Osteoblast (primary cell): ENCODE measurements at regions not wholly inside any gene's neighbourhood (a gene's known extent, or its start where the extent isn't known, plus 50 kb on each side); places are given as distances from the start of the nearest gene placed in this dataset.

ENCODE experiments used
- DNase-seq: peaks from one replicate; pipeline ENCODE4 v3.0.0; 2011; ENCODE audit warnings: low spot score, mixed read lengths; ENCODE audit not compliant: insufficient read length; ENCODE audit errors: missing footprints
- H2AFZ ChIP-seq: 2 replicates; pipeline ENCODE4 v1.6.0; 2011; ENCODE audit warnings: mild to moderate bottlenecking, low read length
- H3K27ac ChIP-seq: 2 replicates; pipeline ENCODE4 v1.5.1; 2011; ENCODE audit warnings: mild to moderate bottlenecking, low read depth, low read length, moderate library complexity
- H3K27me3 ChIP-seq: 2 replicates; pipeline ENCODE4 v1.6.0; 2012; ENCODE audit warnings: mild to moderate bottlenecking, control low read depth, inconsistent platforms, low read length, moderate library complexity; ENCODE audit not compliant: insufficient read depth
- H3K36me3 ChIP-seq: 2 replicates; pipeline ENCODE4 v1.5.1; 2011; ENCODE audit warnings: mild to moderate bottlenecking, low read length, control low read depth, moderate library complexity; ENCODE audit not compliant: insufficient read depth
- H3K4me1 ChIP-seq: 2 replicates; pipeline ENCODE4 v1.5.1; 2011; ENCODE audit warnings: mild to moderate bottlenecking, low read length, control low read depth, moderate library complexity; ENCODE audit not compliant: insufficient read depth
- H3K4me2 ChIP-seq: 2 replicates; pipeline ENCODE4 v1.6.0; 2011; ENCODE audit warnings: mild to moderate bottlenecking, low read length; ENCODE audit not compliant: insufficient read depth
- H3K4me3 ChIP-seq: fragments of 200-600 bp; sonication (generic); 3 replicates; pipeline ENCODE4 v1.5.1; 2012; ENCODE audit warnings: mild to moderate bottlenecking, low read length, inconsistent platforms; ENCODE audit not compliant: insufficient read depth
- H3K79me2 ChIP-seq: 2 replicates; pipeline ENCODE4 v1.6.0; 2012; ENCODE audit warnings: mild to moderate bottlenecking, low read length, control low read depth, inconsistent platforms; ENCODE audit not compliant: insufficient read depth
- H3K9me3 ChIP-seq: 2 replicates; pipeline ENCODE4 v1.5.1; 2011; ENCODE audit warnings: low read depth, low read length, control low read depth
- H4K20me1 ChIP-seq: 2 replicates; pipeline ENCODE4 v1.6.0; 2012; ENCODE audit warnings: mild to moderate bottlenecking, low read length, control low read depth; ENCODE audit not compliant: insufficient read depth
- CTCF ChIP-seq: IDR thresholded peaks from 2 replicates; pipeline ENCODE4 v1.5.1; 2011; ENCODE audit warnings: mild to moderate bottlenecking, low read depth, low read length, moderate library complexity; ENCODE audit errors: extremely low read depth

GRCh38 chr22:47374901-47375575 lies 612.6 kb downstream of the TBC1D22A start:
- Histone ChIP-seq H3K36me3 (no peaks in the 10 kb centered on the region), H3K4me1 (no peaks in the 10 kb centered on the region), H3K27me3 (no peaks in the 10 kb centered on the region), H3K4me2 (no peak overlapping the region), H3K27ac (no peak overlapping the region), H3K79me2 (no peaks in the 10 kb centered on the region), H2AFZ (no peak overlapping the region), H3K9me3 (no peaks in the 10 kb centered on the region), H4K20me1 (no peaks in the 10 kb centered on the region), H3K4me3 (no peak overlapping the region)
- TF ChIP-seq CTCF, result no peak
- peak; percentile 78 for DNase-seq

- H3K36me3 ChIP-seq, result no peaks in the 10 kb centered on the region
- DNase-seq, result peak; percentile 62
- no peaks in the 10 kb centered on the region for H4K20me1 ChIP-seq
- H3K4me1 ChIP-seq, result no peaks in the 10 kb centered on the region
- H3K4me3 ChIP-seq, result no peak overlapping the region
- no peaks in the 10 kb centered on the region for H3K79me2 ChIP-seq
- no peak for TF ChIP-seq CTCF
- no peak overlapping the region for H3K4me2 ChIP-seq
- no peaks in the 10 kb centered on the region for H3K27me3 ChIP-seq
- no peaks in the 10 kb centered on the region for H3K9me3 ChIP-seq
- no peak overlapping the region for H2AFZ ChIP-seq
- no peak overlapping the region for H3K27ac ChIP-seq
Observed at GRCh38 chr22:47374273-47374771, 611.9 kb downstream of the TBC1D22A start.

GRCh38 chr22:47373648-47374272 lies 611.3 kb downstream of the TBC1D22A start:
- no peak overlapping the region for H3K4me2 ChIP-seq
- H3K4me3 ChIP-seq, result no peak overlapping the region
- H3K27ac ChIP-seq, result no peak overlapping the region
- H3K79me2 ChIP-seq, result no peaks in the 10 kb centered on the region
- DNase-seq, result peak; percentile 63
- H3K4me1 ChIP-seq, result no peaks in the 10 kb centered on the region
- no peaks in the 10 kb centered on the region for H4K20me1 ChIP-seq
- no peaks in the 10 kb centered on the region for H3K27me3 ChIP-seq
- no peak for TF ChIP-seq CTCF
- no peak overlapping the region for H2AFZ ChIP-seq
- H3K36me3 ChIP-seq, result no peaks in the 10 kb centered on the region
- H3K9me3 ChIP-seq, result no peaks in the 10 kb centered on the region

- peak; percentile 78 for DNase-seq
- Histone ChIP-seq H3K36me3 (no peaks in the 10 kb centered on the region), H3K4me3 (no peak overlapping the region), H2AFZ (no peak overlapping the region), H3K27me3 (no peaks in the 10 kb centered on the region), H3K27ac (no peak overlapping the region), H3K4me2 (no peak overlapping the region), H3K9me3 (no peaks in the 10 kb centered on the region), H3K79me2 (no peaks in the 10 kb centered on the region), H3K4me1 (no peaks in the 10 kb centered on the region), H4K20me1 (no peaks in the 10 kb centered on the region)
- no peak for TF ChIP-seq CTCF
Observed at GRCh38 chr22:47372596-47373385, 610.3 kb downstream of the TBC1D22A start.
